ENCODE measurements at regions not wholly inside any gene's neighbourhood (a gene's known extent, or its start where the extent isn't known, plus 50 kb on each side); places are given as distances from the start of the nearest gene placed in this dataset.
A peak's percentile ranks its signal among the peaks of the same experiment; 100 is the strongest.

- DNase-seq, result no peak
Measured at GRCh38 chr9:80399606-80400005, 827.8 kb downstream of the TLE4 start.

- no peak for DNase-seq
Measured at GRCh38 chr9:80387828-80388227, 816.1 kb downstream of the TLE4 start.

GRCh38 chr9:80385246-80385645 lies 813.5 kb downstream of the TLE4 start:
- no peak for DNase-seq

GRCh38 chr9:80383331-80383730 lies 811.6 kb downstream of the TLE4 start:
- no peak for DNase-seq

GRCh38 chr9:80382211-80382891 lies 810.6 kb downstream of the TLE4 start:
- no peak for DNase-seq

- DNase-seq, result no peak
Measured at GRCh38 chr9:80380301-80380700, 808.5 kb downstream of the TLE4 start.

GRCh38 chr9:80378669-80379293 lies 807.0 kb downstream of the TLE4 start:
- no peak for DNase-seq

GRCh38 chr9:80376180-80376579 lies 804.4 kb downstream of the TLE4 start:
- DNase-seq, result no peak

GRCh38 chr9:80375477-80375876 lies 803.7 kb downstream of the TLE4 start:
- no peak for DNase-seq

GRCh38 chr9:80369641-80370040 lies 797.9 kb downstream of the TLE4 start:
- no peak for DNase-seq

GRCh38 chr9:80366626-80367025 lies 794.9 kb downstream of the TLE4 start:
- no peak for DNase-seq

- no peak for DNase-seq
Measured at GRCh38 chr9:80359941-80360881, 788.4 kb downstream of the TLE4 start.

GRCh38 chr9:80359291-80359690 lies 787.5 kb downstream of the TLE4 start:
- DNase-seq, result no peak

- no peak for DNase-seq
Measured at GRCh38 chr9:80352967-80353366, 781.2 kb downstream of the TLE4 start.

GRCh38 chr9:80351612-80352011 lies 779.8 kb downstream of the TLE4 start:
- no peak for DNase-seq

GRCh38 chr9:80326105-80326504 lies 754.3 kb downstream of the TLE4 start:
- no peak for DNase-seq

GRCh38 chr9:80320916-80321315 lies 749.2 kb downstream of the TLE4 start:
- no peak for DNase-seq

- DNase-seq, result no peak
Measured at GRCh38 chr9:80320480-80320879, 748.7 kb downstream of the TLE4 start.

GRCh38 chr9:80305136-80305535 lies 733.4 kb downstream of the TLE4 start:
- DNase-seq, result no peak

- no peak for DNase-seq
Measured at GRCh38 chr9:80294955-80295354, 723.2 kb downstream of the TLE4 start.

GRCh38 chr9:80294318-80294717 lies 722.6 kb downstream of the TLE4 start:
- DNase-seq, result no peak

- DNase-seq, result no peak
Measured at GRCh38 chr9:80292231-80292630, 720.5 kb downstream of the TLE4 start.

GRCh38 chr9:80285326-80285725 lies 713.6 kb downstream of the TLE4 start:
- DNase-seq, result no peak

- DNase-seq, result peak; percentile 2
Measured at GRCh38 chr9:80282766-80283165, 711.0 kb downstream of the TLE4 start.

Measured in NCI-H2227 treated with DMSO at 0.1 percent for 48 hours (cell line).